GM10248 (cell line): ENCODE measurements at regions not wholly inside any gene's neighbourhood (a gene's known extent, or its start where the extent isn't known, plus 50 kb on each side); places are given as distances from the start of the nearest gene placed in this dataset.
"Not testable (repeated sequence)": the region's sequence is repeated elsewhere in the genome, so short reads cannot be mapped to it uniquely, and the experiment has no call there.

ENCODE experiments used
- CTCF ChIA-PET: fragments of 300-600 bp; sonication (Branson Sonifier 250); formaldehyde crosslinking; extraction: SDS; loops from one replicate; lab custom pipeline; 2021; ENCODE audit warnings: antibody characterized with exemption; lab: Yijun Ruan, JAX
- POLR2A ChIA-PET: fragments of 350-650 bp; sonication (Branson Sonifier 250); formaldehyde crosslinking; extraction: SDS; loops from one replicate; lab custom pipeline; 2020; ENCODE audit warnings: antibody characterized with exemption; lab: Yijun Ruan, JAX
- DNase-seq: peaks from one replicate; pipeline ENCODE4 v3.0.0; 2012; ENCODE audit errors: extremely low spot score
- TF ChIP-seq, protein P1 (sequence below): IDR thresholded peaks from 2 replicates; pipeline ENCODE4 v1.5.1; 2012; ENCODE audit warnings: mild to moderate bottlenecking, low read depth; ENCODE audit errors: extremely low read depth, missing control alignments, control extremely low read depth

DNA sequence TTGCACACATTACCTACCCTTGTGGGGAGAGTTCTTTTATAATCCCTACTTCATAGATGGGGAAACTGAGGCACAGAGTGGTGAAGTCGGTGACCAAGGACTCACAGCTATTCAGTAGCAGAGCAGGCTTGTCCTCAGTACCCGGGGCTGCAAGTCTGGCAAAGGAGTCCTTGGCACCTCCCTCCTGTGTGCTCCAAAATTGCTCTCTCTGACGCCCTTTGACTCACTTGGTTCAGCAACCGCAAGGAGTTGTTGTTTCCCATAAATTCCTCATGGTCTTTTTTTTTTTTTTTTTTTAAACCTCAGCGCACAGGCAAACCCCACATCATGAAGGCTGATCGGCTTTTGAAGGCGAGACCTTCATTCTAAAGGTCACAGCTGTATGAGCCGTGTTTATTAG lies 143.2 kb downstream of the CEBPB start:
- TF ChIP-seq, protein P1, sequence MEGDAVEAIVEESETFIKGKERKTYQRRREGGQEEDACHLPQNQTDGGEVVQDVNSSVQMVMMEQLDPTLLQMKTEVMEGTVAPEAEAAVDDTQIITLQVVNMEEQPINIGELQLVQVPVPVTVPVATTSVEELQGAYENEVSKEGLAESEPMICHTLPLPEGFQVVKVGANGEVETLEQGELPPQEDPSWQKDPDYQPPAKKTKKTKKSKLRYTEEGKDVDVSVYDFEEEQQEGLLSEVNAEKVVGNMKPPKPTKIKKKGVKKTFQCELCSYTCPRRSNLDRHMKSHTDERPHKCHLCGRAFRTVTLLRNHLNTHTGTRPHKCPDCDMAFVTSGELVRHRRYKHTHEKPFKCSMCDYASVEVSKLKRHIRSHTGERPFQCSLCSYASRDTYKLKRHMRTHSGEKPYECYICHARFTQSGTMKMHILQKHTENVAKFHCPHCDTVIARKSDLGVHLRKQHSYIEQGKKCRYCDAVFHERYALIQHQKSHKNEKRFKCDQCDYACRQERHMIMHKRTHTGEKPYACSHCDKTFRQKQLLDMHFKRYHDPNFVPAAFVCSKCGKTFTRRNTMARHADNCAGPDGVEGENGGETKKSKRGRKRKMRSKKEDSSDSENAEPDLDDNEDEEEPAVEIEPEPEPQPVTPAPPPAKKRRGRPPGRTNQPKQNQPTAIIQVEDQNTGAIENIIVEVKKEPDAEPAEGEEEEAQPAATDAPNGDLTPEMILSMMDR = no peak

DNA sequence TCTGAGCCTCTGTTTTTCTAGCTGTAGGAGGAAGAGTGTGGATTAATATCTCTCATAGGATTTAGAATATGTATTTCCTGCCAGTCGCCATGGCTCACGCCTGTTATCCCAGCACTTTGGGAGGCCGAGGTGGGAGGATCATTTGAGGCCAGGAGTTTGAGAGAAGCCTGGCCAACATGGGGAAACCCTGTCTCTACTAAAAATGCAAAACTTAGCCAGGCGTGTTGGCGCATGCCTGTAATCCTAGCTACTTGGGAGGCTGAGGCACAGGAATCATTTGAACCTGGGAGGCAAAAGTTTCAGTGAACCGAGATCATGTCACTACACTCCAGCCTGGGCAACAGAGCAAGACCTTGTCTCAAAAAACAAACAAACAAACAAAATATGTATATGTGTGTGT lies 143.9 kb downstream of the CEBPB start:
- CTCF ChIA-PET, DNase-seq, POLR2A ChIA-PET: not testable (repeated sequence)

More for the DNA sequence above, 143.2 kb downstream of the CEBPB start:
- ChIA-PET POLR2A (no interaction called here), CTCF (interaction anchor here (0.9 to 1.1 kb wide), 2 partner anchors 10 to 18 kb away, joined by 3 to 4 read pairs; no protein-coding TSS in a partner anchor)
- DNase-seq = no peak

DNA sequence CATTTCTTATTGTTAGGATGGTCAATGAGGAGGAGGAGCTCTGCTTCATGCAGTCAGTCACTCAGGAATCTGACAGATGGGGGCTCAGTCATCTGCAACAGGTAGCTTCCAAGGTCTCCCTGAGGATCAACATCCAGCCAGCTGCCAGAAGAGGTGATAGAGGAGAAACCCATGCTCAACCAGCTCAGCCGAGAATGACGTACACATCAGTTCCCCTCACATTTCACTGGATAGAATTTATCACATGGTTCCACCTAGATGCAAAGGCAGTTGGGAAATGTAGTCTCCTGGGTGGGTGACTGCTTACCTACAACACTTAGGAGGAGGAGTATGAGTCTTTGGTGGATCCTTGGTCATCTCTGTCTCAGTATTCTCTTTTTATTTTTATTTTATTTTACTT lies 144.5 kb downstream of the CEBPB start:
- POLR2A ChIA-PET = no interaction called here
- TF ChIP-seq, protein P1 = no peak
- DNase-seq = peak; percentile 40
- CTCF ChIA-PET = no interaction called here

DNA sequence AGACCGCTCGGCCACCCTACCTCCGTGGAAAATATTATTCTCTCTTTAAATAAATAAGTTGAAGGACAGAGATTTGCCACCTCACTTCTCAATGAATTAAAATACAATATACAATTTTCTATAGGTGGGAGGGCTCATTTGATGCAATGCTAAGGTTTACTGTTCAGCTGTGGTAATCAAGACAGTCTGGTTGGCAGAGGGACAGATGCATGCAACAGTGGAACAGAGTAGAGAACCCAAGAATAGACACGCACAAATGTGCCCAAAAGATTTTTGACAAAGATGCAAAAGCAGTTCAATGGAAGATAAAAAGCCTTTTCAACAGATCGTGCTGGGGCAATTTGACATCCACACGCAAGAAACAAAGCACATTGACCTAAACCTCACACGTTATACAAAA lies 145.2 kb downstream of the CEBPB start:
- ChIA-PET CTCF (no interaction called here), POLR2A (no interaction called here)
- no peak for DNase-seq
- TF ChIP-seq, protein P1 = no peak

DNA sequence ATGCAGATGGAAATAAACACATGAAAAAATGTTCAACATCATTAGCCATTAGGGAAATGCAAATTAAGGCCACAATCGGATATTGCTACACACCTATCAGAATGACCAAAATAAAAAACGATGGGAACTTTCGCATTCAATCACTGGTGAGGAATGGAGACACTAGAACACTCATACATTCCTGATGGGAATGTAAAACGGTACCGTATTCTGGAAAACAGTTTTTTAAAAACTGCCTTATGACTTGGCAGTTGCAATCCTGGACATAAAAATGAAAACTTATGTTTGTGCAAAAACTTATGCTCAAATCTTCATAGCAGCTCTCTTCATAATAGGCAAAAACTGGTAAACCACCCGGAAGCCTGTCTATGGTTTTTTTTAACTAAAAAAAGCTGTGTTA lies 146.0 kb downstream of the CEBPB start:
- ChIA-PET CTCF (no interaction called here), POLR2A (no interaction called here)
- TF ChIP-seq, protein P1 = no peak
- no peak for DNase-seq

DNA sequence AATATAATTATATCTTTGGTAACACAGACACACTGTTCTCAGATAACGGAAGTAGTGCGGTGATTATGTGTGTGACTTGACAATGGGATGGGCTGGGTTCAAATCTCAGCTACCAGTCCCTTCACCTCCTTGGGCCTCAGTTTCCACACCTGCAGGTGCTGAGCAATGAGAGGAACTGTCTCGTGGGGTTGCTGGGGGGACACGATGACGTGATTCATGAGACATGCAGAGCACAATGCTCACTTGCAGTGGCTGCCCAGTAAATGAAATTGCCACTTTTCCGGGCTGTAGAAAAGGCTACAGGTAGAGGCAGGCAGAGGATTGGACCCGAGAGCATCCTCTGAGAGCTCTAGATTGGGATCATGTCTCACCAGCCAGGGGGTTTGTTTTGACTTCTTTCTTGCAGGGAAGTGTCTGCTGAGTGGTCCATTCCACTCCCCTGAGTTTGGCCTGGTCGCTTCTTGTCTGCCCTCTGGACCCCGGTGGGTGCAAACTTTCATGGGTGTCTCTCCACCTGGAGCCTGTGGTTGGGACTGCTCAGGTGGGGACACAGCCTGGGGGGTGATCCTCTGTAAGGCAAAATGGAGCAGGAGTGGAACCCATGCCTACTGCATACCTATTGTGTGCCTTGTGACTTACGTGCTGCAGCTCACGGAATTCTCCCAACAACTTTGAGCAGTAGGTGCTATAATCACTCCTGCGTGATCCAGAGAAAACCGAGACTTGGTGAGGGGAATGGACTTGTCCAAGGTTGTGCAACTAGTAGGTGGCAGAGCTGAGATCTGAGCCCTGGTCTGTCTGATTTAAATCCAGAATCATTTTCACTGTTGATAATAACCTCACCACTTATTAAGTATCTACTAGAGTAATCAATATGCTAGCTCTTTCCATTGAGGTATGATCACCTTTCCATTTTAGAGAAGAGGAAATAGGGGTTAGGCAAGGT lies 147.2 kb downstream of the CEBPB start:
- TF ChIP-seq, protein P1 = no peak
- CTCF ChIA-PET = interaction anchor here (0.7 to 2.1 kb wide), 6 partner anchors 9 to 359 kb away, joined by 3 to 8 read pairs (median 4); no protein-coding TSS in a partner anchor
- no peak for DNase-seq
- POLR2A ChIA-PET = no interaction called here
